GM23248 (cell line): ENCODE measurements at regions not wholly inside any gene's neighbourhood (a gene's known extent, or its start where the extent isn't known, plus 50 kb on each side); places are given as distances from the start of the nearest gene placed in this dataset.
A peak's percentile ranks its signal among the peaks of the same experiment; 100 is the strongest.

Experiments
- DNase-seq: peaks from one replicate; pipeline ENCODE4 v3.0.0-alpha.2; 2015
- H2AFZ ChIP-seq: fragments of 200-600 bp; sonication (generic); 2 replicates; pipeline ENCODE4 v1.6.1; 2016; ENCODE audit warnings: antibody characterized with exemption
- H3F3A ChIP-seq: fragments of 200-600 bp; sonication (generic); 2 replicates; pipeline ENCODE4 v1.6.1; 2016; ENCODE audit warnings: mild to moderate bottlenecking, antibody characterized with exemption, mixed run types; ENCODE audit not compliant: insufficient read depth
- H3K27ac ChIP-seq: fragments of 200-600 bp; sonication (generic); 2 replicates; pipeline ENCODE4 v1.5.1; 2016; ENCODE audit warnings: mild to moderate bottlenecking
- H3K27me3 ChIP-seq: fragments of 200-600 bp; sonication (generic); replicated peaks from 2 replicates; pipeline ENCODE4 v1.6.1; 2016; ENCODE audit warnings: mild to moderate bottlenecking; ENCODE audit not compliant: insufficient read depth
- H3K36me3 ChIP-seq: fragments of 200-600 bp; sonication (generic); 2 replicates; pipeline ENCODE4 v1.6.1; 2016; ENCODE audit warnings: low read depth, mild to moderate bottlenecking
- H3K4me1 ChIP-seq: fragments of 200-600 bp; sonication (generic); 2 replicates; pipeline ENCODE4 v1.6.1; 2016; ENCODE audit warnings: mild to moderate bottlenecking; ENCODE audit not compliant: insufficient read depth
- H3K4me2 ChIP-seq: fragments of 200-600 bp; sonication (generic); one replicate; pipeline ENCODE4 v1.6.1; 2016; ENCODE audit warnings: mild to moderate bottlenecking; ENCODE audit not compliant: unreplicated experiment
- H3K4me3 ChIP-seq: fragments of 200-600 bp; sonication (generic); 2 replicates; pipeline ENCODE4 v1.5.1; 2016; ENCODE audit warnings: mild to moderate bottlenecking
- H3K79me2 ChIP-seq: fragments of 200-600 bp; sonication (generic); 2 replicates; pipeline ENCODE4 v1.6.1; 2016; ENCODE audit warnings: mild to moderate bottlenecking; ENCODE audit not compliant: insufficient read depth
- H3K9ac ChIP-seq: fragments of 200-600 bp; sonication (generic); 2 replicates; pipeline ENCODE4 v1.6.1; 2016; ENCODE audit warnings: mild to moderate bottlenecking
- H3K9me2 ChIP-seq: fragments of 200-600 bp; sonication (generic); 2 replicates; pipeline ENCODE4 v1.6.1; 2016; ENCODE audit warnings: mixed run types, mild to moderate bottlenecking, moderate library complexity; ENCODE audit not compliant: insufficient read depth
- H3K9me3 ChIP-seq: fragments of 200-600 bp; sonication (generic); one replicate; pipeline ENCODE4 v1.6.1; 2017; ENCODE audit warnings: low read depth
- H4K20me1 ChIP-seq: fragments of 200-600 bp; sonication (generic); 2 replicates; pipeline ENCODE4 v1.6.0; 2016; ENCODE audit not compliant: insufficient read depth
- EZH2 ChIP-seq: fragments of 200-600 bp; sonication (generic); IDR thresholded peaks from 2 replicates; pipeline ENCODE4 v1.6.1; 2018; ENCODE audit warnings: antibody characterized with exemption, mild to moderate bottlenecking; ENCODE audit not compliant: insufficient read depth, poor library complexity, severe bottlenecking
- EZH2phosphoT487 ChIP-seq: fragments of 200-600 bp; sonication (generic); IDR thresholded peaks from 2 replicates; pipeline ENCODE4 v1.6.1; 2018; ENCODE audit warnings: antibody characterized with exemption, moderate library complexity, mild to moderate bottlenecking, low read depth; ENCODE audit not compliant: insufficient read depth
- WGBS, 2 experiments: methylation state at CpG; one replicate each; pipeline ENCODE4 v1.1.6; 2015 to 2017; ENCODE audit warnings: low lambda C conversion rate in 2 of 2, low coverage in 1 of 2; ENCODE audit errors: missing lambda C conversion rate in 2 of 2; 5-methylcytosine and 5-hydroxymethylcytosine counted together
- in situ Hi-C: fragments of 300-500 bp; cut with MboI; formaldehyde crosslinking; loops from 2 replicates; pipeline ENCODE4 v1.15.0; 2020

GRCh38 chr4:156623376-156623775 lies 348.2 kb downstream of the PDGFC start:
- Histone ChIP-seq H3K36me3 (no peaks in the 10 kb centered on the region), H3K27ac (no peak overlapping the region), H3K9ac (no peak overlapping the region), H3K4me3 (no peak overlapping the region), H3K9me3 (no peaks in the 10 kb centered on the region), H3K27me3 (no peaks in the 10 kb centered on the region), H4K20me1 (no peaks in the 10 kb centered on the region), H3F3A (0 out of 2 replicates have a peak, but pooled peaks cover 5% of the 10 kb centered on the region), H3K9me2 (no peaks in the 10 kb centered on the region), H2AFZ (peak overlapping the region; percentile 38; the same call in 1 of the 2 replicates), H3K4me1 (no peaks in the 10 kb centered on the region), H3K4me2 (no peak overlapping the region), H3K79me2 (no peaks in the 10 kb centered on the region)
- TF ChIP-seq EZH2 (no peak), EZH2phosphoT487 (no peak)
- in situ Hi-C loops, result no loop called here
- peak; percentile 46 for DNase-seq
- 48 to 58% methylated on average over 3 of the region's 3 CpGs for WGBS, 2 experiments

- peaks cover 5% of the 10 kb centered on the region for H3K4me1 ChIP-seq
- WGBS, 2 experiments, result 90 to 95% methylated on average over 1 of the region's 1 CpG
- in situ Hi-C loops, result no loop called here
- H3K4me3 ChIP-seq, result no peak overlapping the region
- no peak overlapping the region for H3K4me2 ChIP-seq
- H3K9ac ChIP-seq, result no peak overlapping the region
- TF ChIP-seq EZH2phosphoT487, result no peak
- no peak for TF ChIP-seq EZH2
- H3F3A ChIP-seq, result peaks cover 12% of the 10 kb centered on the region
- DNase-seq, result no peak
- H3K27me3 ChIP-seq, result no peaks in the 10 kb centered on the region
- H3K9me2 ChIP-seq, result no peaks in the 10 kb centered on the region
- H3K9me3 ChIP-seq, result no peaks in the 10 kb centered on the region
- H4K20me1 ChIP-seq, result no peaks in the 10 kb centered on the region
- no peaks in the 10 kb centered on the region for H3K36me3 ChIP-seq
- H2AFZ ChIP-seq, result no peak overlapping the region
- no peak overlapping the region for H3K27ac ChIP-seq
- H3K79me2 ChIP-seq, result no peaks in the 10 kb centered on the region
These were observed 350.8 kb downstream of the PDGFC start for GRCh38 chr4:156620786-156621185.

- H3K79me2 ChIP-seq, result no peaks in the 10 kb centered on the region
- H3K27me3 ChIP-seq, result no peaks in the 10 kb centered on the region
- H3K9me3 ChIP-seq, result no peaks in the 10 kb centered on the region
- H3F3A ChIP-seq, result peaks cover 26% of the 10 kb centered on the region
- H3K27ac ChIP-seq, result no peak overlapping the region
- TF ChIP-seq EZH2phosphoT487 (no peak), EZH2 (no peak)
- no peak overlapping the region for H3K4me2 ChIP-seq
- no peak overlapping the region for H3K9ac ChIP-seq
- H2AFZ ChIP-seq, result no peak overlapping the region
- peaks cover 19% of the 10 kb centered on the region for H3K4me1 ChIP-seq
- in situ Hi-C loops, result no loop called here
- no peak for DNase-seq
- no peaks in the 10 kb centered on the region for H3K36me3 ChIP-seq
- no peaks in the 10 kb centered on the region for H4K20me1 ChIP-seq
- H3K4me3 ChIP-seq, result no peak overlapping the region
- no peaks in the 10 kb centered on the region for H3K9me2 ChIP-seq
- WGBS, 2 experiments, result 75 to 84% methylated on average over 3 of the region's 3 CpGs
These were observed 352.3 kb downstream of the PDGFC start for GRCh38 chr4:156619154-156619934.

- Histone ChIP-seq H3K4me1 (peaks cover 28% of the 10 kb centered on the region), H2AFZ (no peak overlapping the region), H3K4me2 (peak overlapping the region; percentile 26), H3K4me3 (no peak overlapping the region), H3K9me2 (no peaks in the 10 kb centered on the region), H4K20me1 (no peaks in the 10 kb centered on the region), H3K79me2 (no peaks in the 10 kb centered on the region), H3F3A (peaks cover 27% of the 10 kb centered on the region), H3K36me3 (no peaks in the 10 kb centered on the region), H3K27ac (peak overlapping the region; percentile 38), H3K9ac (no peak overlapping the region), H3K9me3 (no peaks in the 10 kb centered on the region), H3K27me3 (no peaks in the 10 kb centered on the region)
- DNase-seq, result peak; percentile 85
- in situ Hi-C loops, result no loop called here
- WGBS, 2 experiments, result 0 to 2% methylated on average over 2 of the region's 2 CpGs
- TF ChIP-seq EZH2phosphoT487 (peak; percentile 98), EZH2 (no peak)
These were observed 356.5 kb downstream of the PDGFC start for GRCh38 chr4:156615066-156615531.

DNA sequence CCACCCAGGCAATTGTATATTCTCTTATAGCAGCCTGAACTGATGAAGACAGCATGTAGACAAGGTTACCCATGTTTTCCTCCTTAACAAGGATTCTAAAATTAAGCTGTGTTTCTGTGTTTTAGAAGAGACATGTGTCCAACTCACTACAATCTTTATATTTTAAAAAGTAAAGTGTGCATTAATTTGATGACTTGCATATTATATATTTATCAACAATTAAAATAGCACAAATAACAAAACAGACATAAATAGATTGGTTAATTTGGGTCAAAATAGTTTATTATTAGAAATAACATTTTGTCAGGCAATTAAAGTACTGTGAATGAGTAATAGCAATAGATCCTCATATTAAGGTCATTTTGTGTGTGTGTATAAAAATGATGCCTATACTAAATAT lies 357.1 kb downstream of the PDGFC start:
- H3K4me2 ChIP-seq, result peak overlapping the region; percentile 26
- H3K4me1 ChIP-seq, result peaks cover 28% of the 10 kb centered on the region
- H3K79me2 ChIP-seq, result no peaks in the 10 kb centered on the region
- peak overlapping the region; percentile 38 for H3K27ac ChIP-seq
- peaks cover 27% of the 10 kb centered on the region for H3F3A ChIP-seq
- TF ChIP-seq EZH2phosphoT487 (no peak), EZH2 (no peak)
- H3K9ac ChIP-seq, result no peak overlapping the region
- H3K27me3 ChIP-seq, result no peaks in the 10 kb centered on the region
- H4K20me1 ChIP-seq, result no peaks in the 10 kb centered on the region
- no peaks in the 10 kb centered on the region for H3K9me3 ChIP-seq
- no peak overlapping the region; the same call in 1 of the 2 replicates for H3K4me3 ChIP-seq
- H3K36me3 ChIP-seq, result no peaks in the 10 kb centered on the region
- no peak overlapping the region for H2AFZ ChIP-seq
- DNase-seq, result no peak
- no peaks in the 10 kb centered on the region for H3K9me2 ChIP-seq
- in situ Hi-C loops, result no loop called here
